Activated naive CD8-positive, alpha-beta T cell treated with anti-CD3 and anti-CD28 coated beads, Interleukin-2, amount 50 U/mL, for 24 hours (primary cell): ENCODE measurements at regions not wholly inside any gene's neighbourhood (a gene's known extent, or its start where the extent isn't known, plus 50 kb on each side); places are given as distances from the start of the nearest gene placed in this dataset.
A peak's percentile ranks its signal among the peaks of the same experiment; 100 is the strongest.

Source experiments
- ATAC-seq: fragments of 150-1000 bp; cut with Tn5 transposase; one replicate; pipeline ENCODE4 v1.10.0; 2021
- DNase-seq: peaks from one replicate; pipeline ENCODE4 v3.0.0; 2021
- H3K27ac Mint-ChIP-seq: one replicate; pipeline ENCODE4 v1.8.0; 2021; ENCODE audit warnings: mild to moderate bottlenecking, mixed read lengths
- H3K27me3 Mint-ChIP-seq: one replicate; pipeline ENCODE4 v1.8.0; 2021; ENCODE audit warnings: mixed read lengths
- H3K36me3 Mint-ChIP-seq: one replicate; pipeline ENCODE4 v1.8.0; 2021; ENCODE audit warnings: low read depth, mixed read lengths
- H3K4me1 Mint-ChIP-seq: one replicate; pipeline ENCODE4 v1.8.0; 2021; ENCODE audit warnings: mixed read lengths
- H3K4me3 Mint-ChIP-seq: one replicate; pipeline ENCODE4 v1.8.0; 2021; ENCODE audit warnings: mild to moderate bottlenecking, moderate library complexity, mixed read lengths
- H3K9me3 Mint-ChIP-seq: one replicate; pipeline ENCODE4 v1.8.0; 2021; ENCODE audit warnings: mixed read lengths

DNA sequence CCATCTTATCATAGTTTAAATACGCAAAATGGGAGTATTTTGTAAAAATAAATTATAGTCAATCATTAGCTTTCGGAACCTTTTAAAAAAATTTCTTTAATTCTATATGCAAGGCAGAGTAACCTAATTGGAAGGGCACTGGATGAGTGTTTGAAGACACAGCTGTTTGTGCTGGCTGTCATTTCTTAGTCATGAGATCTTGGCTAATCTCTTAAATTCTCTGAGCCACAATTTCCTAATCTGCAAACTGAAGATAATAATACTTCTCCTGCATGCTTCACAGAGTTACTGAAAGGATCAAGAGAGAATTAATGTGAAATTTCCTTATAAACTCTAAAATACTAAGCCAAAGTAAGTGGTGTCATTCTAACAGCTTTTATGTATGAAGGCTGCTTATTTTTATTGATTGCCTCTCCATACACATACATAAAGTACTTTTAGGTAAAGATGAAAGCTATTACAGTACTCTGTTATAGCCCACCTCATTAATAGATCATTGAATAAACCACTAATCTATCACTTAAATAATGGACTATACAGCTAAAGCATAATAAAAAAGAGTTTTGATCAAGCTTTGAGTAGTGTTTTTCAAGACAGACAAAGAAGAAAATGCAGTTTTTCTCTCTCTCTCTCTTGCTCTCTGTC is 383.7 kb upstream of the IRAK1BP1 start:
- Mint-ChIP-seq H3K4me3 (no peak overlapping the region), H3K9me3 (no peaks in the 10 kb centered on the region), H3K27me3 (no peaks in the 10 kb centered on the region), H3K4me1 (no peaks in the 10 kb centered on the region), H3K27ac (no peak overlapping the region), H3K36me3 (no peaks in the 10 kb centered on the region)
- DNase-seq (no peak), ATAC-seq (no peak)

- H3K27ac Mint-ChIP-seq, result no peak overlapping the region
- no peaks in the 10 kb centered on the region for H3K4me1 Mint-ChIP-seq
- H3K4me3 Mint-ChIP-seq, result no peak overlapping the region
These were observed 382.9 kb upstream of the IRAK1BP1 start for GRCh38 chr6:78484198-78485064.

GRCh38 chr6:78487401-78487800 is 379.9 kb upstream of the IRAK1BP1 start:
- no peak for ATAC-seq
- no peaks in the 10 kb centered on the region for H3K27me3 Mint-ChIP-seq

More at GRCh38 chr6:78484198-78485064, 382.9 kb upstream of the IRAK1BP1 start:
- Mint-ChIP-seq H3K36me3 (no peaks in the 10 kb centered on the region), H3K27me3 (no peaks in the 10 kb centered on the region), H3K9me3 (no peaks in the 10 kb centered on the region)
- ATAC-seq, result no peak
- no peak for DNase-seq

GRCh38 chr6:78489874-78490273 is 377.5 kb upstream of the IRAK1BP1 start:
- H3K27ac Mint-ChIP-seq, result no peak overlapping the region
- no peaks in the 10 kb centered on the region for H3K9me3 Mint-ChIP-seq

More at GRCh38 chr6:78487401-78487800, 379.9 kb upstream of the IRAK1BP1 start:
- Mint-ChIP-seq H3K36me3 (no peaks in the 10 kb centered on the region), H3K9me3 (no peaks in the 10 kb centered on the region), H3K4me1 (no peaks in the 10 kb centered on the region), H3K27ac (no peak overlapping the region), H3K4me3 (no peak overlapping the region)
- DNase-seq, result no peak

GRCh38 chr6:78492351-78493017 is 374.9 kb upstream of the IRAK1BP1 start:
- no peak for ATAC-seq
- Mint-ChIP-seq H3K4me3 (no peak overlapping the region), H3K9me3 (no peaks in the 10 kb centered on the region), H3K4me1 (no peaks in the 10 kb centered on the region), H3K27me3 (no peaks in the 10 kb centered on the region), H3K36me3 (no peaks in the 10 kb centered on the region), H3K27ac (no peak overlapping the region)
- no peak for DNase-seq

More at GRCh38 chr6:78489874-78490273, 377.5 kb upstream of the IRAK1BP1 start:
- Mint-ChIP-seq H3K27me3 (no peaks in the 10 kb centered on the region), H3K4me1 (no peaks in the 10 kb centered on the region), H3K4me3 (no peak overlapping the region), H3K36me3 (no peaks in the 10 kb centered on the region)
- ATAC-seq (no peak), DNase-seq (no peak)

- Mint-ChIP-seq H3K27me3 (no peaks in the 10 kb centered on the region), H3K27ac (no peak overlapping the region), H3K4me3 (no peak overlapping the region), H3K9me3 (peaks cover 13% of the 10 kb centered on the region), H3K36me3 (no peaks in the 10 kb centered on the region), H3K4me1 (no peaks in the 10 kb centered on the region)
- ATAC-seq, result no peak
- no peak for DNase-seq
These were observed 366.9 kb upstream of the IRAK1BP1 start for GRCh38 chr6:78500299-78501089.

- Mint-ChIP-seq H3K36me3 (no peaks in the 10 kb centered on the region), H3K9me3 (peaks cover 22% of the 10 kb centered on the region), H3K4me3 (no peak overlapping the region), H3K27ac (no peak overlapping the region), H3K27me3 (no peaks in the 10 kb centered on the region), H3K4me1 (no peaks in the 10 kb centered on the region)
- DNase-seq (no peak), ATAC-seq (peak; percentile 20)
These were observed 364.9 kb upstream of the IRAK1BP1 start for GRCh38 chr6:78502386-78502887.

GRCh38 chr6:78505178-78505577 is 362.2 kb upstream of the IRAK1BP1 start:
- H3K27me3 Mint-ChIP-seq, result no peaks in the 10 kb centered on the region
- H3K4me3 Mint-ChIP-seq, result no peak overlapping the region
- H3K36me3 Mint-ChIP-seq, result no peaks in the 10 kb centered on the region
- H3K9me3 Mint-ChIP-seq, result peaks cover 20% of the 10 kb centered on the region
- no peak overlapping the region for H3K27ac Mint-ChIP-seq
- no peaks in the 10 kb centered on the region for H3K4me1 Mint-ChIP-seq
- ATAC-seq (no peak), DNase-seq (no peak)

- H3K4me1 Mint-ChIP-seq, result no peaks in the 10 kb centered on the region
- DNase-seq (no peak), ATAC-seq (no peak)
- no peak overlapping the region for H3K4me3 Mint-ChIP-seq
- H3K36me3 Mint-ChIP-seq, result no peaks in the 10 kb centered on the region
- no peaks in the 10 kb centered on the region for H3K27me3 Mint-ChIP-seq
- no peak overlapping the region for H3K27ac Mint-ChIP-seq
- peaks cover 13% of the 10 kb centered on the region for H3K9me3 Mint-ChIP-seq
These were observed 356.3 kb upstream of the IRAK1BP1 start for GRCh38 chr6:78511009-78511408.

- Mint-ChIP-seq H3K9me3 (no peaks in the 10 kb centered on the region), H3K4me3 (no peak overlapping the region), H3K4me1 (no peaks in the 10 kb centered on the region), H3K27me3 (no peaks in the 10 kb centered on the region), H3K36me3 (no peaks in the 10 kb centered on the region), H3K27ac (no peak overlapping the region)
- DNase-seq (no peak), ATAC-seq (no peak)
These were observed 353.5 kb upstream of the IRAK1BP1 start for GRCh38 chr6:78513856-78514255.

DNA sequence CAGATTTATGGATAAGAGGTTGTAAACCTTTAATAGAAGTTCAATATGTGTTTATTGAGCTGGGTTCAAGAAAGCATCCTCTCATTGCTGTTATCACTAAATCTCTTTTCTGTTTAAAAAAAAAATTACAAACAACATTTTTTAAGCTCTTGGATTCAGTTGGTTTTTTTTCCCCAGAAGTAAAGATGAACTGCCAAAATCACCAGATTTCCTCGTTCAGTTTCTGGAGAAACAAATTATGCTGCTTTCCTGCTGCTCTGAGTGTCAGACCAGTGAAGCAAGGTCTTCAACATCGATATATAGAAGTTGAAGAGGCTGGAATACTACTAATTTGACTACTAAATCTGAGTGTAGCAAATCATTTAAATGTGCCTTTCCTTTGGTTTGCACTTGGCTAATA is 352.1 kb upstream of the IRAK1BP1 start:
- H3K27ac Mint-ChIP-seq, result no peak overlapping the region
- no peaks in the 10 kb centered on the region for H3K9me3 Mint-ChIP-seq
- no peaks in the 10 kb centered on the region for H3K4me1 Mint-ChIP-seq
- no peak overlapping the region for H3K4me3 Mint-ChIP-seq
- no peaks in the 10 kb centered on the region for H3K27me3 Mint-ChIP-seq
- DNase-seq, result no peak
- no peak for ATAC-seq
- H3K36me3 Mint-ChIP-seq, result no peaks in the 10 kb centered on the region

- ATAC-seq (no peak), DNase-seq (no peak)
- Mint-ChIP-seq H3K9me3 (peaks cover 1% of the 10 kb centered on the region), H3K36me3 (no peaks in the 10 kb centered on the region), H3K4me1 (no peaks in the 10 kb centered on the region), H3K27me3 (no peaks in the 10 kb centered on the region), H3K4me3 (no peak overlapping the region), H3K27ac (no peak overlapping the region)
These were observed 350.0 kb upstream of the IRAK1BP1 start for GRCh38 chr6:78517399-78517798.

- ATAC-seq, result no peak
These were observed 343.7 kb upstream of the IRAK1BP1 start for GRCh38 chr6:78523622-78524021.

GRCh38 chr6:78525976-78526375 is 341.4 kb upstream of the IRAK1BP1 start:
- Mint-ChIP-seq H3K27me3 (no peaks in the 10 kb centered on the region), H3K27ac (no peak overlapping the region), H3K4me1 (no peaks in the 10 kb centered on the region), H3K4me3 (no peak overlapping the region), H3K9me3 (peaks cover 4% of the 10 kb centered on the region), H3K36me3 (no peaks in the 10 kb centered on the region)
- DNase-seq, result no peak
- ATAC-seq, result no peak

More at GRCh38 chr6:78523622-78524021, 343.7 kb upstream of the IRAK1BP1 start:
- H3K36me3 Mint-ChIP-seq, result no peaks in the 10 kb centered on the region
- H3K27ac Mint-ChIP-seq, result no peak overlapping the region
- H3K9me3 Mint-ChIP-seq, result peaks cover 4% of the 10 kb centered on the region
- no peaks in the 10 kb centered on the region for H3K4me1 Mint-ChIP-seq
- H3K4me3 Mint-ChIP-seq, result no peak overlapping the region
- H3K27me3 Mint-ChIP-seq, result no peaks in the 10 kb centered on the region
- no peak for DNase-seq
